Lung (tissue), 11 donors: ENCODE measurements at regions not wholly inside any gene's neighbourhood (a gene's known extent, or its start where the extent isn't known, plus 50 kb on each side); places are given as distances from the start of the nearest gene placed in this dataset.

ENCODE experiments used
- ATAC-seq: fragments of 200-7000 bp; cut with Tn5 transposase; one replicate; pipeline ENCODE4 v1.9.1; 2020; ENCODE audit warnings: moderate number of reproducible peaks; ENCODE audit not compliant: insufficient read depth, low FRiP score
- DNase-seq, 3 donors: peaks; one replicate each; pipeline ENCODE4 v3.0.0-alpha.2; 2013 to 2017
- H3K27ac ChIP-seq, 2 donors: one replicate each; pipeline ENCODE4 v1.5.1; 2013; ENCODE audit warnings: mild to moderate bottlenecking in 2 of 2, moderate library complexity in 2 of 2, control low read depth in 1 of 2, inconsistent platforms in 1 of 2, low read depth in 1 of 2, low read length in 1 of 2
- H3K27me3 ChIP-seq, 3 donors: one replicate each; pipeline ENCODE4 v1.5.1; 2013; ENCODE audit warnings: low read length in 2 of 3; ENCODE audit not compliant: control insufficient read depth in 3 of 3, insufficient read depth in 3 of 3
- H3K36me3 ChIP-seq, 4 donors: one replicate each; pipeline ENCODE4 v1.5.1; 2013; ENCODE audit warnings: low read length in 4 of 4, mild to moderate bottlenecking in 1 of 4, moderate library complexity in 1 of 4; ENCODE audit not compliant: control insufficient read depth in 4 of 4, insufficient read depth in 4 of 4
- H3K4me1 ChIP-seq, 5 donors: one replicate each; pipeline ENCODE4 v1.5.1; 2013; ENCODE audit warnings: low read length in 5 of 5, mild to moderate bottlenecking in 2 of 5, moderate library complexity in 1 of 5; ENCODE audit not compliant: control insufficient read depth in 5 of 5, insufficient read depth in 5 of 5
- H3K4me3 ChIP-seq: one replicate; pipeline ENCODE4 v1.5.1; 2013; ENCODE audit warnings: mild to moderate bottlenecking, control low read depth, moderate library complexity
- H3K9ac ChIP-seq, 2 donors: one replicate each; pipeline ENCODE4 v1.5.1; 2013; ENCODE audit warnings: low read length in 2 of 2, control low read depth in 1 of 2; ENCODE audit not compliant: insufficient read depth in 1 of 2
- H3K9me3 ChIP-seq, 4 donors: one replicate each; pipeline ENCODE4 v1.5.1; 2013; ENCODE audit warnings: low read length in 3 of 4, mild to moderate bottlenecking in 1 of 4, moderate library complexity in 1 of 4; ENCODE audit not compliant: control insufficient read depth in 4 of 4, insufficient read depth in 3 of 4
- CTCF ChIP-seq: IDR thresholded peaks from 2 replicates; pipeline ENCODE4 v1.5.1; 2012; ENCODE audit warnings: mild to moderate bottlenecking; ENCODE audit errors: control extremely low read depth, extremely low read depth
- WGBS, 2 donors: extraction: QIAGEN DNeasy Blood & Tissue Kit; methylation state at CpG; one replicate each; pipeline ENCODE4 v1.1.7; 2013; 5-methylcytosine and 5-hydroxymethylcytosine counted together
- donor health status: control.
- donor health status: control.
- donor health status: Bipolar disorder and iron deficiency.
- donor health status: healthy.
- donor health status: DM: yes; HTN: yes; CAD: no.

GRCh38 chr4:96162636-96163035, 322.7 kb downstream of the PDHA2 start:
- H3K9me3 ChIP-seq = peaks cover 0 to 2% (median 0%) of the 10 kb centered on the region in 4 donors
- no peak for TF ChIP-seq CTCF
- ATAC-seq (no peak), DNase-seq (no peak)
- H3K4me1 ChIP-seq = no peaks in the 10 kb centered on the region
- H3K27me3 ChIP-seq = no peaks in the 10 kb centered on the region
- H3K9ac ChIP-seq = no peak overlapping the region
- H3K27ac ChIP-seq = no peak overlapping the region
- no peaks in the 10 kb centered on the region for H3K36me3 ChIP-seq
- no peak overlapping the region for H3K4me3 ChIP-seq
- WGBS, 2 donors = 67 to 78% methylated on average over 1 of the region's 1 CpG

GRCh38 chr4:96164814-96165351, 325.0 kb downstream of the PDHA2 start:
- H3K9ac ChIP-seq = no peak overlapping the region
- ATAC-seq (peak; percentile 33), DNase-seq (no peak)
- H3K27ac ChIP-seq = no peak overlapping the region
- peaks cover 0 to 2% (median 0%) of the 10 kb centered on the region in 4 donors for H3K9me3 ChIP-seq
- no peak for TF ChIP-seq CTCF
- no peak overlapping the region for H3K4me3 ChIP-seq
- 84 to 85% methylated on average over 3 of the region's 3 CpGs for WGBS, 2 donors
- H3K36me3 ChIP-seq = no peaks in the 10 kb centered on the region
- no peaks in the 10 kb centered on the region for H3K27me3 ChIP-seq
- no peaks in the 10 kb centered on the region for H3K4me1 ChIP-seq

- Histone ChIP-seq H3K27ac (no peak overlapping the region), H3K9ac (no peak overlapping the region), H3K36me3 (no peaks in the 10 kb centered on the region), H3K27me3 (no peaks in the 10 kb centered on the region), H3K4me1 (no peaks in the 10 kb centered on the region), H3K9me3 (peaks cover 0 to 6% (median 0%) of the 10 kb centered on the region in 4 donors), H3K4me3 (no peak overlapping the region)
- ATAC-seq (no peak), DNase-seq (no peak)
- no peak for TF ChIP-seq CTCF
Observed at GRCh38 chr4:96166806-96167205, 326.9 kb downstream of the PDHA2 start.

- Histone ChIP-seq H3K27me3 (no peaks in the 10 kb centered on the region), H3K36me3 (no peaks in the 10 kb centered on the region), H3K9me3 (peaks cover 0 to 6% (median 0%) of the 10 kb centered on the region in 4 donors), H3K4me3 (no peak overlapping the region), H3K4me1 (no peaks in the 10 kb centered on the region), H3K27ac (no peak overlapping the region), H3K9ac (no peak overlapping the region)
- no peak for TF ChIP-seq CTCF
- DNase-seq (no peak), ATAC-seq (no peak)
- WGBS, 2 donors = 96 to 97% methylated on average over 14 of the region's 14 CpGs
Observed at GRCh38 chr4:96170198-96170597, 330.3 kb downstream of the PDHA2 start.
